Thyroid gland (tissue), 4 donors: ENCODE measurements at regions not wholly inside any gene's neighbourhood (a gene's known extent, or its start where the extent isn't known, plus 50 kb on each side); places are given as distances from the start of the nearest gene placed in this dataset.

Source experiments
- DNase-seq, 2 donors: peaks; one replicate each; pipeline ENCODE4 v3.0.0-alpha.2; 2019
- H3K27ac ChIP-seq, 3 donors: fragments of 200-600 bp; sonication (generic); 1 replicate in 2 of 3; 2 replicates in 1 of 3; pipeline ENCODE4 v1.5.1; 2016 to 2019; ENCODE audit warnings: mild to moderate bottlenecking in 1 of 3, moderate library complexity in 1 of 3
- H3K27me3 ChIP-seq: fragments of 200-600 bp; sonication (generic); one replicate; pipeline ENCODE4 v1.5.1; 2019
- H3K36me3 ChIP-seq, 2 donors: fragments of 200-600 bp; sonication (generic); one replicate each; pipeline ENCODE4 v1.5.1; 2016 to 2019
- H3K4me1 ChIP-seq, 2 donors: fragments of 200-600 bp; sonication (generic); one replicate each; pipeline ENCODE4 v1.5.1; 2017 to 2019
- H3K4me3 ChIP-seq, 3 donors: fragments of 200-600 bp; sonication (generic); replicated peaks in 1 of 3; 1 replicate in 2 of 3; 2 replicates in 1 of 3; pipeline ENCODE4 v1.5.1; 2016; ENCODE audit warnings: mild to moderate bottlenecking in 1 of 3
- H3K9me3 ChIP-seq: fragments of 200-600 bp; sonication (generic); one replicate; pipeline ENCODE4 v1.5.1; 2017
- CTCF ChIP-seq, 6 experiments: fragments of 200-600 bp in 3 of 6; fragments of 450-650 bp in 3 of 6; sonication (generic) in 3 of 6; IDR thresholded peaks; one replicate each; pipeline ENCODE4 v1.5.1; 2016 to 2019; ENCODE audit warnings: antibody characterized with exemption in 6 of 6, mild to moderate bottlenecking in 2 of 6, inconsistent platforms in 1 of 6, moderate library complexity in 1 of 6
- POLR2A ChIP-seq, 2 donors: fragments of 450-650 bp; IDR thresholded peaks; one replicate each; pipeline ENCODE4 v1.6.1; 2017; ENCODE audit warnings: antibody characterized with exemption in 2 of 2, mild to moderate bottlenecking in 2 of 2, moderate library complexity in 1 of 2
- WGBS, 2 donors: methylation state at CpG; one replicate each; pipeline ENCODE4 v1.1.5; 2017; 5-methylcytosine and 5-hydroxymethylcytosine counted together
- intact Hi-C: fragments of 100-400 bp; cut with DNase I; formaldehyde crosslinking; loops from one replicate; pipeline ENCODE4 v1.15.1; 2023

- WGBS, 2 donors: 67 to 79% methylated on average over 1 of the region's 1 CpG
- TF ChIP-seq POLR2A (IDR thresholded peaks at IDR 0.05): no peak
- TF ChIP-seq CTCF (IDR thresholded peaks at IDR 0.05): no peak
- Histone ChIP-seq H3K4me3 (no peak overlapping the region), H3K27me3 (no peaks in the 10 kb centered on the region), H3K36me3 (no peaks in the 10 kb centered on the region), H3K27ac (no peak overlapping the region), H3K4me1 (no peaks in the 10 kb centered on the region), H3K9me3 (no peaks in the 10 kb centered on the region)
- intact Hi-C loops: no loop called here
- DNase-seq: no peak
Observed at GRCh38 chr17:71484546-71484945, 636.3 kb upstream of the SOX9 start.

GRCh38 chr17:71485426-71485825, 635.4 kb upstream of the SOX9 start:
- WGBS, 2 donors: 91 to 93% methylated on average over 3 of the region's 3 CpGs
- no peak overlapping the region for H3K27ac ChIP-seq
- no peaks in the 10 kb centered on the region for H3K9me3 ChIP-seq
- no peak overlapping the region for H3K4me3 ChIP-seq
- no peaks in the 10 kb centered on the region for H3K36me3 ChIP-seq
- no peak for TF ChIP-seq CTCF (IDR thresholded peaks at IDR 0.05)
- TF ChIP-seq POLR2A (IDR thresholded peaks at IDR 0.05): no peak
- H3K4me1 ChIP-seq: no peaks in the 10 kb centered on the region
- no peaks in the 10 kb centered on the region for H3K27me3 ChIP-seq
- DNase-seq: no peak
- intact Hi-C loops: no loop called here

GRCh38 chr17:71486261-71486660, 634.6 kb upstream of the SOX9 start:
- Histone ChIP-seq H3K27ac (no peak overlapping the region), H3K36me3 (no peaks in the 10 kb centered on the region), H3K4me3 (no peak overlapping the region), H3K27me3 (no peaks in the 10 kb centered on the region), H3K4me1 (no peaks in the 10 kb centered on the region), H3K9me3 (no peaks in the 10 kb centered on the region)
- TF ChIP-seq POLR2A (IDR thresholded peaks at IDR 0.05) (no peak), CTCF (IDR thresholded peaks at IDR 0.05) (no peak)
- intact Hi-C loops: no loop called here
- no peak for DNase-seq

GRCh38 chr17:71488851-71489250, 632.0 kb upstream of the SOX9 start:
- no peaks in the 10 kb centered on the region for H3K36me3 ChIP-seq
- intact Hi-C loops: no loop called here
- H3K4me1 ChIP-seq: no peaks in the 10 kb centered on the region
- no peak overlapping the region for H3K4me3 ChIP-seq
- no peaks in the 10 kb centered on the region for H3K27me3 ChIP-seq
- no peak for DNase-seq
- no peak overlapping the region for H3K27ac ChIP-seq
- TF ChIP-seq CTCF (IDR thresholded peaks at IDR 0.05): no peak
- TF ChIP-seq POLR2A (IDR thresholded peaks at IDR 0.05): no peak
- H3K9me3 ChIP-seq: no peaks in the 10 kb centered on the region

GRCh38 chr17:71494062-71494855, 626.6 kb upstream of the SOX9 start:
- H3K9me3 ChIP-seq: no peaks in the 10 kb centered on the region
- TF ChIP-seq CTCF (IDR thresholded peaks at IDR 0.05): no peak
- TF ChIP-seq POLR2A (IDR thresholded peaks at IDR 0.05): no peak
- intact Hi-C loops: no loop called here
- H3K4me3 ChIP-seq: no peak overlapping the region
- H3K36me3 ChIP-seq: no peaks in the 10 kb centered on the region
- H3K27me3 ChIP-seq: no peaks in the 10 kb centered on the region
- H3K4me1 ChIP-seq: no peaks in the 10 kb centered on the region
- H3K27ac ChIP-seq: no peak overlapping the region
- DNase-seq: no peak
- 54 to 69% methylated on average over 2 of the region's 2 CpGs for WGBS, 2 donors
